SH-SY5Y (cell line): ENCODE measurements at regions not wholly inside any gene's neighbourhood (a gene's known extent, or its start where the extent isn't known, plus 50 kb on each side); places are given as distances from the start of the nearest gene placed in this dataset.

ENCODE experiments used
- GATA2 ChIP-seq: IDR thresholded peaks from 2 replicates; pipeline ENCODE4 v1.6.1; 2011; ENCODE audit warnings: mild to moderate bottlenecking, low read depth, low read length
- GATA3 ChIP-seq: IDR thresholded peaks from 2 replicates; pipeline ENCODE4 v1.6.1; 2011; ENCODE audit warnings: low read depth, mild to moderate bottlenecking, low read length, moderate library complexity

GRCh38 chr1:217354895-217355294 is 276.0 kb downstream of the GPATCH2 start:
- no peak for TF ChIP-seq GATA2
- no peak for TF ChIP-seq GATA3
